ENCODE measurements at regions not wholly inside any gene's neighbourhood (a gene's known extent, or its start where the extent isn't known, plus 50 kb on each side); places are given as distances from the start of the nearest gene placed in this dataset.

DNA sequence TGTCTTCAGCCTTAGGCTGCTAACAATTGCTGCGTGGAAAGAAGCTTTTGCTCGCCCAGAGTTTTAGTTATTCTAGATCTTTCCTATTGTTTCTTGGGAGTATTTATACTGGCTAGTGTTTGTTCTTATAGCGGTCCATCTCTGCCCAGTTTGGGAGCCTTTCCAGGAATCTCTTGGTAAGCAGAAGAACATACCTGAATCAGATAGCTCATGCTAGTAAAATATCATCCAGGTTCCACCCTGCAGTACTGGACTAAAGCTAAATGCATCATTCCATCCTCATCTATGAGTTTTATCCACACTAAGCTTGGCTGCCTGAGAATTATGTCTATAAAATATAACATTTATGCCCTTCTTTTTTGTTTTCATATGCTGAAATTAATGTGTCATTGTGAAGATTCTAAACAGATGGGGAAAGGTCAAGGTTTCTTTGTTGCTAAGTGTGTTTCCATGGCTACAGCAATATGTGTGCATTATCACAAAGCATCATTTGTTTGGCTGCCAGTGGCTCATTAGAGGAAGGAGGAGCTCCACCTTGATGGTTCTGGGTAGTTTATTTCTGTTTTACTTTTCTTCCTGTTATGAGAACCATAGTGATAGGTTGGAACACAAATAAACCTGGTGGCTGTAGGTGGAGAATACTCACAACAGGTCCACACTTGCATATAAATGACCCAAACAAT, 182.8 kb downstream of the PIK3C3 start:
- no peak for DNase-seq (ENCODE audit: low read depth in 1 of 2, low spot score in 1 of 2)

DNA sequence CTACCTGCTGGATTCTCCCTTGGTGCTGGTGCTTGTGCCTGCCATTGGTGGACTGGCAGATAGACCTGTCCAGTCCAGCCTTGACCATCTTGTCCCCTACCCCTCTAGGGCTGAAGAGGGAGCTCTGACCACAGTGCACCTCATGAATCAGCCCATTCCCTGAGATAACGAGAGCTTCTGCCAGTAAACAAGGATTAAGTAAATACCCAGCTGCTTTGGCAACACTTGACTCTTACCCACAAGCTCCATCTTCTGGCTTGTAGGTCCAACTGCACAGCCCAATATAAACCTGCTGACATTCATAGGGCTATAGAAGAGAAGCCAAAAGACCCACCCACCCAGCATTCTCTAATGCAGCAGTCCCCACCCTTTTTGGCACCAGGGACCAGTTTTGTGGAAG, 186.4 kb downstream of the PIK3C3 start:
- no peak for DNase-seq (ENCODE audit: low read depth in 1 of 2, low spot score in 1 of 2)

DNA sequence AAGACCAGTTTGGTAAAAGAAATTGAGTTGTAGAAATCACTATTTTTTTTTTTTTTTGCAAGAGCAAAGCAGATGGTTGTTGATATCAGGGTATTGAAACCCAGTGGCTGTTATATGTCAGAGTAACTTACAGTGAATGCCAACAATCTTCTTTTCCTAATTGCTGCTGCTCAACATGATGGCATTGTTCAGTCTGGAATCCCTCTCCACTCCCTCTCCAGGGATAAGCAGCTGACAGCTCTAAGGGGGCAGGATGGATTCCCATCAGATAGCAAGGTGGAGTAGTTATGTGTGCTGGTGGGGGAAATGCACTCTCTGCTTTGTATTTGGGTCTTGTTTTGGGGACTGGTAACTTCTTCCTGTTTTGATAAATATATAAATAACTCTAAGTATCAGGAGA, 200.0 kb downstream of the PIK3C3 start:
- DNase-seq (ENCODE audit: low read depth in 1 of 2, low spot score in 1 of 2), result no peak

DNA sequence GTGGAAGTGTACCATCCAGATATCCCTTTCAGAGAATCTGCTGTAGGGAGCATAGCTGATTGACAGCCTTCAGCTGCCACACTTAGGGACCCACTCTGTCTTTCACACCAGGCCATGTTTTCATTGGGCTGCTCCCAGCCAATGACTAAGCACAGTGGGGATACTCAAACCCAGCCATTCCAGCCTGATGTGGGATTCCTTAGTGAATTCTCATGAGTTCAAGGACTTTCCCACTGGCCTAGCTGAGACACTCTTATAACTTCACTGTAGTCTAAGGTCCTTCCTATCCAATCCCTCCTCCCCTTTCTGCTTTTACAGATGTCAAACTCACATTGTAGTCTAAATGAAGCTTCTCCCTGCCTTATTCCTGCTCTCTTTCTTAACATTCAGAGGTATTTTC, 201.2 kb downstream of the PIK3C3 start:
- no peak for DNase-seq (ENCODE audit: low read depth in 1 of 2, low spot score in 1 of 2)

DNA sequence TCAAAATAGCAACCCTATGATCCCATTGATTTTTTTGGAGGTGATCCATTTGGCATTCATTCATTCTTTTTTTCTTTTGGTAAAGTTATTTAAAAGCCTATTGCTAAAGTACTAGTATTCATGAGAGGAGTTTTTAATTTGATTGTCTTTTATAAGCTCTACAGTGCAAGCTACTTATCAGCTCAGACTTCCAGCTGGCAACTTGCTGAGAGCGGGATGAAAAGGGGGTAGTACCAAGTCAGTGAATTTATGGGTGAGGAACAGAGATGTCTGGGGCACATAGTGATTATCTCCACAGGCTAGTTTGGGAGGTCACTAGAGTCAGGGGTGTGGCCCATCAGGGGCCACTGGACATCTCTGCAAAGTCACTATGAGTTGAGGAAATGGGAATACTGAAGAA, 202.4 kb downstream of the PIK3C3 start:
- DNase-seq (ENCODE audit: low read depth in 1 of 2, low spot score in 1 of 2), result no peak

DNA sequence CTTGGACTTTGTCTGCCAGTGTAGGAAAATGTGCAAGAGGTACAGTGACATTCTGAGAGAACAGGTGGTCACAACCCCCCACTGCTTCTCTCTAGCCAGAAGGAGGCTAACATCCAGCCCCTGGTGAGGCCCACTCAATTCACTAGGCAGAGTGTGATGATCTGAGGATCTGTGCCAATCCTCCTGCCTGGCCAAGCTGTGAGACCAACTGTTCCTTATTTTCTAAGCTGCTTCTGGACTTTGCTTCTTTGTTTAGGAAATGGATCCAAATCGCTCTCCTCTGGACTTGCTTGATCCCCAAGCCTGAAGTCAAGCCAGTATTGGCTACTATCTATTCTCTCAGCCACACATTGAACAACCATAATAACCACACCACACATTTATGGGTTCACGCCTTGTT, 202.8 kb downstream of the PIK3C3 start:
- no peak for DNase-seq (ENCODE audit: low read depth in 1 of 2, low spot score in 1 of 2)

DNA sequence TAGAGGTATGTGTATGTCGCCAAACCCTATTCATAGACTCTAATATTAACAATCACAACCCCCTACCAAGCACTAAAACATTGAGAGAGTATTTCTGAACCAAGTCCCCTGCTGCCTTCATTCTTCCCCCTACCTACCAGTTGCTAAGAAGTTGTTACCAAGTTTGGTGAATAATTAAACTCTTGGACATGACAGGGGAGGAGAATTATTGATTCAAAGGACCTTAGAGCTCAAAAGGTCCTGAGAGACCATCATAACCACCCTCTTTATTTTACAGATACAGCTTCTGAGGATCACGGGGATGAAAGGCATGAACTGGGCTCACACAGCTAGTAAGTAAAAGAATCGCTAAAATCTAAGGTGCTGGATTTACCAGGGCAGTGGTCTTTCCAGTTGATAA, 204.1 kb downstream of the PIK3C3 start:
- DNase-seq (ENCODE audit: low read depth in 1 of 2, low spot score in 1 of 2), result no peak

DNA sequence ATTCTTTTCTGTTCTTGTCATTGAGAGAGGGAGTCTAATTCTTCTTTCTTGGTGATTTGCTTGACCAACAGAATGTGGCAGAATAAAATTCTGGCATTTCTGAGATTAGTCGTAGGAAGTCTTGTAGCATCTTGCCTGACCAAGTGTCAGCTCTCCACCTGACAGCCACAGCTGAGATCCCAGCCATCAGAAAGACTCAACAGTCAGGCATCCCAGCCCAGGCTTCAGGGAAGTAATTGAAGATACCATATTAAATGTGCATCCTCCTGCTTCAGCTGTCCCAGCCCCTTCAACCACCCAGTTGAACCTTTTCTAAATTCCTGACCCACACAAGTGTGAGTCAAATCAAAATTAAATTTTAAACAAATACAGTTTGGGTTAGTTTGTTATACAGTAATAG, 208.3 kb downstream of the PIK3C3 start:
- DNase-seq (ENCODE audit: low read depth in 1 of 2, low spot score in 1 of 2), result no peak

DNA sequence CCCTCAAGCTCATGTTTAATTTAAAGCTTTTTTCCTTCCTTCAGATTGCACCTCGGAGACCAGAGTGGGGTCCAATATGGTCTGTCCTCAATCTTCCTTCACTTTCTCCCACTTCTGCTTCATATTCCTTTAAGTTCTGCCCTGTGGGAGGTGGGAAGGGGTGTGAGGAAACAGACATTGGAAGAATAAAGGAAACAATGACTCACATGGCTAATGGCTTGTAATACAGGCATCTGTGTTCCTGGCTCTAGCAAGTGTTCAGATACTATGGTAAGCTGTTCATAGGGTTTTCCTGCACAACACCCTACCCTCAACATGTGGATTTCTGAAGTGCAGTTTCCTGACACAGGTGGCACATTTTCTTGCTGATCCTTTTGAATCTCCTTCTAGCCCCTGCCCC, 209.5 kb downstream of the PIK3C3 start:
- no peak for DNase-seq (ENCODE audit: low read depth in 1 of 2, low spot score in 1 of 2)

DNA sequence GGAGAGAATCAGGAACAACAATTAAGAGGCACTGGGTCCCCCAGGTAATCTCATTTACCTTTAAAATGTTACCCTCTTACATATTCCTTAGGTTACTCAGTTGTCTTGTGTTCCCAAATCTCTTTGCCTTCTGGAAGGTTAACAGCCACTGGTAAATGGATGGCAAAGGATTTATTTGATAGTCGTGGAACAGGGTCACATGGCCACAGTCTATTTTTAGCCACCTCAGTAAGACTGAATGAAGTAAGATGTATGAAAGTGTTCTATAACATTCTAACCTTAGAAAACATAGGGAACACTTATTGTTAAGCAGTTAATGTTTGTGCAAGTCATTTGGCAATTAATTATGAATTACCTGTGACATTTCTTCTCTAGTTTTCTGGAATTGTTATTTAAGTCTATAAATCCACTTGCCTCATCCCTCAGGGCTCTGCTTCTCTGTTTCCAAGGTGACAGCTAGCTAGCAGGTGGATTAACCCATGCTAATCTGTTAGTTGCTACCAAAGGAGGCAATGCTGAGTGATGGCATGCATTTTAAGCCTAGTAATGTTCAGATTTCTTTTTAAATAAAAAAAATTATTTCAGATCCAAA, 211.0 kb downstream of the PIK3C3 start:
- DNase-seq (ENCODE audit: low read depth in 1 of 2, low spot score in 1 of 2), result no peak

DNA sequence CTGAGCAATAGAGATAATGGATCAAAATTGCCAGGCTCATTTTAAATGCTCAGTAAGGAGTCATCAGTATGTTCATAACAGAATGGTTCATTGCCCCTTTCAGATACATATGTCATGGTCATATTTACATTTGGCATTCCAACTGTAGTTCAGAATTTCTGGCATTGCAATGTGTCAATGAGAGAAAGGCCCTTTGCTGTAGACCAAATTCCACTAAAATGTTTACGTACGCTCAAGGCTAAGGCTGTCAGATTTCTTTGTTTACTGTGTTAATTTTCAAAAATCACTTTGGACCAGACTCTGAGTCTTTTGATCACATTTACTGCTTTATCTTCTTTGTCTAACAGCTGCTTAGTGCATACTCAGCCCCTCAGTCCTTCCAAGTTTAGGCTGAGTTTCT, 213.5 kb downstream of the PIK3C3 start:
- no peak for DNase-seq (ENCODE audit: low read depth in 1 of 2, low spot score in 1 of 2)

DNA sequence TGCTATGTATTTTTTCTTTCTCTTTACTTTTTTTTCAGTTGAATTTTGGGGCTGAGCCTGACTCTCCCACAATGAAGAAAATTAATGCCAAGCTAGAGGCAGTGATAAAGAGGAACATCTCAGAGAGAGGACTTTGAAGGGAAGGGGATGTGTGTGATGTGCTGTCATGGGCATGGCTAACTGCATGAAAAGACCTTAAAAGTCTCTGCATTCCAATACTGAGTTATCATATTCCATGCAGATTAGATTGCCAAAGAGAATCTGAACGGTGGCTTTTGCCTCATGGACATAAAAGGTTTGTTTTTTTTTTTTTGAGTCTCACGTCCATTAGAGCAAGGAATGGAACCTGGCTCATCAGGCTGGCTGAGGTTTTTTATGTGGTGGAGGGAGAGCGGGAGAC, 213.9 kb downstream of the PIK3C3 start:
- no peak for DNase-seq (ENCODE audit: low read depth in 1 of 2, low spot score in 1 of 2)

DNA sequence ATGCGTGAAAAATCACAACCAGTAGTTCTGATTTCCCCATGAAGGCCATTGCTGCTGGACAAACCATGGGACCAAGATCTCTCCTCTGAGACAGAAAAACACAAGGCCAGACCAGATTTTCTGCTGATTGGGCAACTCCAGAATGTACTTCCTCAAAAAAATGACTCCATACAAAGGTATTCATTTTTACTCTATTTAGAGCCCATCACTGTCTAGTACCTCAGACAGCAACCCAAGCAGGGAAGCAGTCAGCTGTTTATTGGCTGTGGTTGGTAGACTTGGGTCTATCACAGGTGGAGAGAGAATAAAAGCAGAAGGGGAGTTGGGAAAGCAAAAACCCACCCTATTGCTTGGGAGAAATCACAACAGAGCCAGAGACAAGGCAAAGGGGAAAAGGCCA, 219.9 kb downstream of the PIK3C3 start:
- DNase-seq (ENCODE audit: low read depth in 1 of 2, low spot score in 1 of 2), result no peak

DNA sequence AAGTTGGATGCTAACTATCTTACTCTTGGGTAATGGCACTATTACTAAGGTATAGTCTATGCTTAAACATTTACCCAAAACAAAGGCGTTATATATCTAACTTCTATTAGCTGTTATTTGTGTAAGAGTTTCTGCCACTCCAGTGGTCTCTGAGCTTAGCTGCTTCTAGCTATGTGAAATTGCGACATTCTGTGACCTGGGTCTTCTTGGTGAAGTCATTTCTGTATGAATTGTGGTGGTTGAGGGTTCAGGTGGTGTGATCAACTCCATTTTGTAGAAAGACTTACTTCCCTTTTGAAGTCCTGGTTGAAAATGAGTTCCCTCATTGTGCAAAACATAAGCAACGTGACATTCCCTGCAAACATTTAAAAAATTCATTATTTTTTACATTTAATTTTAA, 221.6 kb downstream of the PIK3C3 start:
- DNase-seq (ENCODE audit: low read depth in 1 of 2, low spot score in 1 of 2), result no peak

DNA sequence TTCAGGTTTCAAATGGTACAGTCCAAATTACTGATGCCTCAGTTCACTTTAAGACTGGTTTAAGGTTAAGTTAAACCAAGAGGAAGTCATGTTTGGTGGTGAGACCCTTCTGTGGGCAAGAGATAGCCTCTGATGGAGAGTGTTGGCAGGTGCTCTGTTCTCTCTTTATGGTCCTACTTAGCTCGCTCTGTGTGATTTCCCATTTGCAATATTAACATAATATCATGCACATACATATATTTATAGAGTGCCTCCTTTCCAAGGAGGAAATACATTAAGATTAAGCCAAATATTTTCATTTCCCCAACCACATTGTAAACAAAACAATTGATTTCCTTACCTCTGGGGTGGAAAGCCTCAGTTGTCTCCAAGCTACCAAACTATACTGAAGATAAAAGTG, 222.4 kb downstream of the PIK3C3 start:
- DNase-seq (ENCODE audit: low read depth in 1 of 2, low spot score in 1 of 2), result no peak

DNA sequence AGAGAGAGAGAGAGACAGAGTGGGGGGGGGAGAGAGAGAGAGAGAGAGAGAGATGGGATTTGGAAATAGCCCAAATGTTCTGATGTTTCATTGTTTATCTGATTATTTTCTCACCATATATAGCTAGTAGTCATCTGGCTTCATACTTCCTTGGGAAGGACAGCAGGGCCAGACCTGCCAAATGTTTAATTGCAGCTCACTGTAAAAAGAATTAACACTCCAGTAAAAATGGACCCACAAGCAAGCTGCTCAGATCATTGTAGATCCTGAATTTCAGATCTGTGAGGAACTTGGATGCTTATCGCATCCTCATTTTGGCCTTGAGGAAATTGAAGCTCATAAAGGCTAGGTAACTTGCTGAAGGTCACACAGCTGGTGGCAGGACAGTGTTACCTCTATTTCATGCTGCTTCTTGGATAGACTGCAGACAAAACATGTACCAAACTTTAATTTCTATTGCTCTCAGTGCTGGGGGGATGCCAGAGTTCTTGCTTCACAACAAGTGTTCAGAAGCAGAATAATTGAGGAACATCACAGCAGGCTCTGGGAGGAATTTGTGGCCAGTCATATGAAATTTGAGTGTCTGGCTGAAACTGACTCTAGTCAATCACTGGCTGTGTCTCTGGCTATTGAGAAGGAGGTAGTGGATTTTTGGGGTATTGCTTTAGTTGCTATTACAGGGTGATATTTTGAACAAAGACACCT, 223.5 kb downstream of the PIK3C3 start:
- DNase-seq (ENCODE audit: low read depth in 1 of 2, low spot score in 1 of 2), result no peak

DNA sequence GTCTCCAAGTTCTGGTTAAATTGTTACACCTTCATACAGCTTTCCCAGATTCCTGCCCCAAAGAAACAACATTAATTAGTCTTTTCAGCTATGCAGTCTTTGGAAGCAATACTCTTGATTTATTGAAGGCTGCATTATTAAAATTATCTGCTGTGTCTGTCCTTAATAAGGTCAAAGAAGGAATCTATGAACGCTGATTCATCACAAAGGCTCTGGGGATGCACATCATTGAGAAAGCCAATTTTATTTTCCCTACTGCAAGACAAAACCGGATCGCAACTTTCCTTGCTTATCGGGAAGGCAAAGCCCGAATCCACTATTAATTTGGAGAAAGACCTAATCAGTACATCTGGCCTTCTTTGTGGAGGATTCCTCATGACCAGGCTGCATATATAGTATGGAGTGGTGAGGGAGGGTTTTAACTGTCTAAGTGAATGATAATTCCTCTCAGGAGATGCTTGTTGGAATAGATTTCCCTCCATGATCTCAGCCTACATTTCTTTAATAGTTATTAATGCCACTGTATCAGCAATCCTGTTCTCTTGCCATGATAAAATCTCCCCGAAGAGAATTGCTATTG, 224.6 kb downstream of the PIK3C3 start:
- DNase-seq (ENCODE audit: low read depth in 1 of 2, low spot score in 1 of 2), result no peak

DNA sequence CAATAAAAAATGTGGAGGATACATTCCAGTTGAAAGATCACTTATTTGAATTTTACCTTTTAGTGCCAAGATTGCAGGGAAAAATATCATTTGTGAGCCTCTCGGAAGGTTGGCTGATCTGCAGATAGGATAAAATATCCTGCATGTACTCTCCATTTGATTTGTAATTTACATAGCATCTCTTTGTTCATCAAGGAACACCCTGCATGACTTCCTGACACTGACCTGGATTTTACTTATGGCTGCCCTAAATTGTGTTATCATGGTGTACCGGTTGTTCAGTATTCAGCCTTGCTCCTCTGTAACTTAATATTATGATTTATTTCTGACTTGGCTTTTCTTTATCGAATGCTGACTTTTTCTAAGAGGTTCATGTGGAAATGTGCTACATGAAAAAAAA, 226.4 kb downstream of the PIK3C3 start:
- no peak for DNase-seq (ENCODE audit: low read depth in 1 of 2, low spot score in 1 of 2)

DNA sequence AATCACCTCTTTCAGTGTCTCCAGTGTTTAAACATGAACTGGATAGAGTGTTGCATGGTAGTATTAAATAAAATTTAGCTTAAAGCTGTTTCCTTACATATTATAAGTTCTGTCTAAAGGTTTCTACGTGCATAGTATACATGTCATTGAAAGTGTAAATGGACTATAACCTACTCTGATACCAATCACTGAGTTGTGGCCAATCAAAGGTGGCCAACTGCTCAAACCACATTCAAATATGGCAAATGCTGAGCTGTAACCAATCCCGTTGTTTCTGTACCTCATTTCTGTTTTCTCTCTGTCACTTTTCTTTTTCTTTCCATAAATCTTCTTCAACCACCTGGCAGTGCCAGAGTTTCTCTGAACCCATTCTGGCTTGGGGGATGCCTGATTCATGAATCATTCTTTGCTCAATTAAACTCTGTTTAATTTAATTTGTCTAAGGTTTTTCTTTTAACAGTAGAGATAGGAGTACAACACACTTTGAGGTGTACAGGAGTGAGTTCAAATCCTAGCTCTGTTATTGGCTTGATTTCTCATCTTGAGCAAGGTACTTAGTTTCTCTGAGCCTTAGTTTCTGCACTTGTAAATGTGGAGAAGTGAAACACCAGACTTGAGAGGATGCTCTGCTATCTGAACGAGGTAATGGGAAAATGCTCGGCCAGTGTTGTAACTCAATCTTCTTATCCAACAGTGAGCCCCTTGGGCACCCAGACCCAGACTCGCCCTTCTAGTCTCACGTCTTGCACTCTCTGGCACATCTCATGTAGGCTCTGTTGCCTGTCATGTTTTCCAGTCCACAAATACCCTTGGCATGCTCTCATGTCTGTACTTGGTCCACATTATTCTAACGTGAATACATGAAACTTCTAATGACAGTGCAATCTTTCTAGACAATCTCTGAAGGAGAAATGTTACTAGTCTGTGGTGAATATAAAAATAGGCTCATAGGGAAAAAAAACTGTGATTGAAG, 228.0 kb downstream of the PIK3C3 start:
- no peak for DNase-seq (ENCODE audit: low read depth in 1 of 2, low spot score in 1 of 2)

DNA sequence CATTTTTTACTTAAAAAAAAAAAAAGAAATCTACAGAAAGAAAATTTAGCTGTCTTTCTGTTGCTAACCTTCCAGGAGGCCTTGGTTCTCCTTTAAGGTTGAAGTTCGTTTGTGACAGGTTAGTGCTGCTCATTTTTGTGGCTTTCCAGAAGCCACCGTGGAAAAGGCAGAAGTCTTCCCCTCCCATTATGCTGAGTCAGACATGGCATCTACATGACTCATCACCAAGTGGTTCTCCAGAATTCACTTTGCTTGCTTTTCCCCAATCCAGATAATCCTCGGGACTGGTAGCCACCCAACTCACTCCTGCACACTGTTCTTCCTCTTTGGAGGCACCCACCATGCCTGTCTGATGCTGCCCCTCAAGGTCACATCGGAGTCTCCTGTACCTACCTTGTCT, 228.7 kb downstream of the PIK3C3 start:
- no peak for DNase-seq (ENCODE audit: low read depth in 1 of 2, low spot score in 1 of 2)

Measured in activated CD4-positive, alpha-beta T cell treated with anti-CD3 and anti-CD28 coated beads, Interleukin-2, amount 50 U/mL, for 24 hours (primary cell).